Bone marrow (tissue), 2 donors: ENCODE measurements at regions not wholly inside any gene's neighbourhood (a gene's known extent, or its start where the extent isn't known, plus 50 kb on each side); places are given as distances from the start of the nearest gene placed in this dataset.

Source experiments
- DNase-seq, 2 donors: peaks; one replicate each; lab custom pipeline; 2025; lab: John Stamatoyannopoulos, UW

- DNase-seq, result no peak
These were observed 1126.8 kb downstream of the SI start for GRCh38 chr3:163951397-163951987.

DNA sequence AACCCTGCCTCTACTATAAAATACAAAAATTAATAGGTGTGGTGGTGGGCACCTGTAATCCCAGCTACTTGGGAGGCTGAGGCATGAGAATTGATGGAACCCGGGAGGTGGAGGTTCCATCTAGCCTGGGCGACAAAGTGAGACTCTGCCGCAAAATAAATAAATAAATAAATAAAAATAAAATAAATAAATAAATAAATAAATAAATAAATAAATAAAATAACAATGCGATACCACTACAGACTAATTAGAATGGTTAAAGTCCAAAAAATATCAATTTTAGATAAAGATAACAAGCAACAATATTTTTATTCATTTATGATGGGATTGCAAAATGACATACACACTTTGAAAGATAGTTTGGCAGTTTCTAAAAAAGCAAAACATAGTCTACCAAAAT is 1131.5 kb downstream of the SI start:
- DNase-seq, result no peak

GRCh38 chr3:163943664-163944063 is 1134.6 kb downstream of the SI start:
- DNase-seq, result no peak

DNA sequence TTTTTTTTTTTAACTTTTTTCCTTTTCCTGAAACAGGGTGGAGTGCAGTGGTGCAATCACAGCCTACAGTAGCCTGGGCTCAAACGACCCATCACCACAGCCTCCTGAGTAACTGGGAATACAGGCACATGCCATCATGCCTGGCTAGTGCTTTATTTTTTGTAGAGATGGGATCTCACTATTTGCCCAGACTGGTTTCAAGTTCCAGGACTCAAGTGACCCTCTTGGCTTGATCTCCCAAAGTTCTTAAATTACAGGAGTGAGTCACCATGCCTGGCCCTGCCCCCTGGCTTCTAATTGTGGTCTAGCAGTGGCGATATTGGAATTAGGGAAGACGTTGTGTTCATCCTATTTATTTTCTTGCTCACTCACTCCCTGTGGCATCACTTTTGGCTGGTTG is 1138.4 kb downstream of the SI start:
- no peak for DNase-seq

DNA sequence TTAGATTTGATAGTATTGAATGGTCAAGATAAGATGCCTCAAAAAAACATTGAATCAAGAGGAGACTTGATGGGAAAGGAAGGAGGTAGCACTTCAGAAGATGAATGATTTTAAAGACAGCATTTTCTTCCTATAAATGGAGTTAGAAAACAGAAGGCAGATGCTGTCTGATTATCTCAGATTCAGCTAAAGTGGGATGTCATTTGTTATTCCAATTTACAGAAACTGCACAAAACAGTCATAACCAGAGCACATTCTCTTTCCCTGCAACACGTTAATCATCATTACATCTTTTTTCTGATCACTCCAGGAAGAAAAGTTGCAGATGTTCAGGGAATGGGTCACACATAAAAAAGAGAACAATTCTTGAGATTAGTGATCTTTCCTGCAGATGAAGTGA is 1141.8 kb downstream of the SI start:
- no peak for DNase-seq

- DNase-seq, result no peak
These were observed 1142.9 kb downstream of the SI start for GRCh38 chr3:163935411-163935810.

GRCh38 chr3:163929069-163929652 is 1149.1 kb downstream of the SI start:
- DNase-seq, result no peak

DNA sequence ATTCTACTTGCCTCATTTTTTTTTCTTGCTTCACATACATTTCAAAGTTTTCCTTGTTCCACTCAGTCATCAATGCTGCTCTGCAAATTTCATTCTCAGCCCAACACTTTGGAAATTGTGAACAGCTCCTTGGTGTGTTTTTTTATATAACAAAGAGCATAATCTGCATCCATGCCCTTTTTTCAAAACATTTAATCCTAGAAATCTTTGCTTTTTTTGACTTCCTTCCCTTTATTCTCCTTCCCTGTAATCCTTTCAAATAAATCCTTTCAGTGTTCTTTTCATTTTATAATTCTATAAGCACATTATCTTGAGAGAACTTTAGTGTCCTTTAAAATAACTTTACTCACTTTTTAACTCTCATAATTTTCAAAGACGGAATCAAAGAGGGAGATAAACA is 1150.8 kb downstream of the SI start:
- DNase-seq, result no peak

- DNase-seq, result no peak
These were observed 1153.7 kb downstream of the SI start for GRCh38 chr3:163924600-163924999.

- DNase-seq, result no peak
These were observed 1159.1 kb downstream of the SI start for GRCh38 chr3:163919154-163919553.

- DNase-seq, result no peak
These were observed 1161.4 kb downstream of the SI start for GRCh38 chr3:163916596-163917560.

GRCh38 chr3:163915280-163915679 is 1163.0 kb downstream of the SI start:
- DNase-seq, result no peak

- DNase-seq, result no peak
These were observed 1163.7 kb downstream of the SI start for GRCh38 chr3:163914567-163914966.

DNA sequence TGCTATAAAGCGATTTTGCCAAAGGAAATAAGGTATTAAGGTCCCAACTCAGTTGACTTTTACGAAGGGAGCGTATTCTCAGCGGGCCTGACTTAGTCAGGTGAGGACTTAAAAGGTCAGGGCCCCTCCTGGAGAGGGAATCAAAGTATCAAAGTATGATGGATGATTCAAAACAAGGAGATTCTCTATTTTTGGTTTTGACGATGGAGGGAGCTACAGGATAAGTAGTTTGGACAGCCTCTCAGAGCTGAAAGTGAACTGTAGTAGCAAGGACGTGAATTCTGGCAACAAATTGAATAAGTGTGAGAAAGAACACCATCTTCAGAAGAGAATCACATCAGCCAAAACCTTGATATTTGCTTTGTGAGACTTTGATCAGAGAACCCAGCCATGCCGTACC is 1186.5 kb downstream of the SI start:
- DNase-seq, result no peak

- no peak for DNase-seq
These were observed 1187.6 kb downstream of the SI start for GRCh38 chr3:163890661-163891060.

DNA sequence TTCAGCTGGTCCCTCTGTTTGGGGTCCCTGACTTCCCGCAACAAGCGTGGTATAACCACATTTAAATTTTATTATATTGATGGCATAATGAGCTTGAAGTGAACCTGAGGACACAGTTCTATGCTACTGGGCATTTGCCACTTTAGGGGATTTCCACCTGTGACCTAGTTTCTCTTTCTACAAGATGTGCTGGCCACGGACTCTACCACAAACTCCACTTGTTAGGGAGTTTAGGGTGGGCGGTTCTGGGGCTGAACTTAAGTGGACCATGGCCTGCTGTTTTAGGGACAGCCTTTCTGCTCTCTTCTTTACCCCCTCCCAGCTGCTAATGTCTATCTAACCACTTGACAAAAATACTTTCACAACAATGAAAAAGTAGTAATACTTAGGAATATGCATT is 1199.1 kb downstream of the SI start:
- no peak for DNase-seq

DNA sequence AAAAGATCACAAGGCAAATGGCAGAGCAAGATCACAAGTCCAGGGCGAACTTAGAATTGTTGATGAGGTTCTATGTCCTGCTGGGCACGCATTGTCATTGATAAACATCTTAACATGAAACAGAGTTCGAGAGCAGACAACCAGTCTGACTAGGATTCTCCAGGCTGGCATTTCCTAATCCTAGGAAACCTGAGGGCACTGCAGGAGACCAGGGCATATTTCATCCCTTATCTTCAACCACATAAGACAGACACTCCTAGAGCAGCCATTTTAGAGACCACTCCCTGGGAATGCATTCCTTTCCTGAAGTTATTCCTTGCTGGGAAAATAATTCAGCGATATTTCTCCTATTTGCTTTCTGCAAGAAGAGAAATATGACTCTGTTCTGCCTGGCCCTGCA is 1199.9 kb downstream of the SI start:
- no peak for DNase-seq

GRCh38 chr3:163877805-163878204 is 1200.5 kb downstream of the SI start:
- DNase-seq, result no peak

GRCh38 chr3:163863146-163863545 is 1215.2 kb downstream of the SI start:
- DNase-seq, result no peak

DNA sequence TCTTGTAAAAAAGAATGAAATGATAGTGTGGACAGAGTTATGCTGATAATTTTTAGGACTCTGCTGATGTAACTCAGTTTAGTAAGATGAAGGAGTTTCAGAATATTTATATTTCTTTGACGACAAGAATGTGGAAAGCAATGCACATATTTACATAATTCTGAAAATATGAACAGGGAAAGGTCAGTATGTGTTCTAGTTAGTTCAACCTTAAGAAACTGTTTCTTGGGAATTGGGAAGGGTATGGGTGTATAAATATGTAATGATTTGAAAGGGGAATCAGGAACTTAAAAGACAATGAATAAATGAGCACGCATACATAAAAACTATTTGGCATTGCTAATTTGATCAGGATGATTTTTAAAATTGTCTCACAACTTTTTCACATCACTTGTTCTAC is 1226.1 kb downstream of the SI start:
- no peak for DNase-seq

DNA sequence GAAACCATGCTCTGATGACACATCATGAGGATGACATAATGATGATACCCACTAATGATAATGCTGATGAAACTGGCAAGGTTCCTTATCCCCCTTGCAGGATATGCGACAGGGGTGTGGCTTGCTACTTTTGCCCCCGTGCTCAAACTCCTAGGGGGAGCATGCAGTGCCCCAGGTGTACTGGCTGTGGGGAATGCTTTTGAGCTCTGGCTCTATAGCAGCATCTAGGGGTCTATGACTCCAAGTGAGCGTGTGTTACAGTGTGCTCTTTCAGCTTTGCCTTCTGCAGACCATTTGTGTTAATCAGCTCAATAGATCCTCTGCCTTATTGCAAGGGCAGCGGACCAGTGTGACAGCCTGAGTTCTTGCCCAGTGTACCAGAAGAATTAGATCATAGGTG is 1239.5 kb downstream of the SI start:
- no peak for DNase-seq

DNA sequence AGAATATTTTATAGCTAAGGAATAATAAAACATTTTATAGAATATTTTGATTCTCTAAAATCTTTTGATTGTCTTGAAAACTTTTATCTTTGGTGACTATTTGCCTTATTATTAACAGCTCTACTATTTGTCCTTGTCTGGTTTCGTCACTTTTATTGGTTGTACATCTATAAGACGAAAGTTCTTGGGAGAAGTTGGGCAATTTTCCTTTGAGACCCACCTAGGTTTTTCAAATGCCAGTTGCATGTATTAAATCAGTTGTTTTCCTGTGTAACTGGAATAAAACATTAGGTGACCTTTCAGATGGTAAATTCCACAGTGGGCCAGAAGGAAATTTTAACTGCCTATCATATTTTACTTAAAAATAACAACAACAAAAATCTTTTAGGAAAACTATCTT is 1245.7 kb downstream of the SI start:
- no peak for DNase-seq

DNA sequence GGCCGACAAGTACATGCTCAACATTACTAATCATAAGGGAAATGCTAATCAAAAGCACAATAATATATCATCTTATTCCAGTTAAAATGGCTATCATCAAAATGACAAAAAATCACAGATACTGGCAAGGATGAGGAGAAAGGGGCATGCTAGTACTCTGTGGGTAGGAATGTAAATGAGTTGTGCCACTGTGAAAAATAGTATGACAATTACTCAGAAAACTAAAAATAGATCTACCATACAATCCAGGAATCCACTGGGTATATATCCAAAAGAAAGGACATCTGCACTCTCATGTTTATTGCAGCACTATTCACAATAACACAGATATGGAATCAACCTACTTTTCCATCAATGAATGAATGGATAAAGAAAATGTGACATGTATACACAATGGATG is 1256.5 kb downstream of the SI start:
- no peak for DNase-seq
